GM10266 (cell line): ENCODE measurements at regions not wholly inside any gene's neighbourhood (a gene's known extent, or its start where the extent isn't known, plus 50 kb on each side); places are given as distances from the start of the nearest gene placed in this dataset.
"Not testable (repeated sequence)": the region's sequence is repeated elsewhere in the genome, so short reads cannot be mapped to it uniquely, and the experiment has no call there.

ENCODE experiments used
- DNase-seq: peaks from one replicate; pipeline ENCODE4 v3.0.0; 2012; ENCODE audit errors: extremely low spot score
- CTCF ChIP-seq: IDR thresholded peaks from 2 replicates; pipeline ENCODE4 v1.5.1; 2012; ENCODE audit warnings: mild to moderate bottlenecking, low read depth; ENCODE audit not compliant: control insufficient read depth, insufficient read depth; ENCODE audit errors: missing control alignments

GRCh38 chr3:78101384-78101783 is 1061.5 kb downstream of the ROBO2 start:
- DNase-seq, result no peak
- TF ChIP-seq CTCF, result no peak

GRCh38 chr3:78108269-78108961 is 1068.5 kb downstream of the ROBO2 start:
- DNase-seq, result not testable (repeated sequence)

- no peak for TF ChIP-seq CTCF
- DNase-seq, result no peak
Observed at GRCh38 chr3:78112291-78113010, 1072.6 kb downstream of the ROBO2 start.

- TF ChIP-seq CTCF, result no peak
- no peak for DNase-seq
Observed at GRCh38 chr3:78115983-78116382, 1076.1 kb downstream of the ROBO2 start.

GRCh38 chr3:78116874-78117273 is 1077.0 kb downstream of the ROBO2 start:
- no peak for TF ChIP-seq CTCF
- no peak for DNase-seq

GRCh38 chr3:78123058-78123457 is 1083.2 kb downstream of the ROBO2 start:
- DNase-seq, result no peak
- no peak for TF ChIP-seq CTCF

- TF ChIP-seq CTCF, result no peak
- DNase-seq, result no peak
Observed at GRCh38 chr3:78129707-78130106, 1089.8 kb downstream of the ROBO2 start.
